Liver (tissue), 3 donors: ENCODE measurements at regions not wholly inside any gene's neighbourhood (a gene's known extent, or its start where the extent isn't known, plus 50 kb on each side); places are given as distances from the start of the nearest gene placed in this dataset.

ENCODE experiments used
- CTCF ChIP-seq: fragments of 150-350 bp; IDR thresholded peaks from 2 replicates; pipeline ENCODE4 v1.5.1; 2017; ENCODE audit warnings: improper control_type of control experiment, low read depth, low read length; ENCODE audit not compliant: missing input control
- FOXA2 ChIP-seq: IDR thresholded peaks from 2 replicates; pipeline ENCODE4 v1.6.1; 2016; ENCODE audit warnings: antibody characterized with exemption
- GABPA ChIP-seq, 2 donors: IDR thresholded peaks in 1 of 2; conservative IDR thresholded peaks in 1 of 2; 2 replicates each; pipeline ENCODE4 v1.6.1; 2016; ENCODE audit warnings: antibody characterized with exemption in 2 of 2, mild to moderate bottlenecking in 1 of 2, moderate library complexity in 1 of 2
- HNF4G ChIP-seq: IDR thresholded peaks from 2 replicates; pipeline ENCODE4 v1.6.1; 2016; ENCODE audit warnings: antibody characterized with exemption
- JUND ChIP-seq, 2 donors: IDR thresholded peaks; 2 replicates each; pipeline ENCODE4 v1.6.1; 2016; ENCODE audit warnings: antibody characterized with exemption in 2 of 2
- MAX ChIP-seq: IDR thresholded peaks from 2 replicates; pipeline ENCODE4 v1.6.1; 2016; ENCODE audit warnings: antibody characterized with exemption
- RAD21 ChIP-seq, 2 donors: IDR thresholded peaks; 2 replicates each; pipeline ENCODE4 v1.6.1; 2016; ENCODE audit warnings: antibody characterized with exemption in 2 of 2, mild to moderate bottlenecking in 2 of 2
- SP1 ChIP-seq: IDR thresholded peaks from 2 replicates; pipeline ENCODE4 v1.6.1; 2018; ENCODE audit warnings: antibody characterized with exemption, mild to moderate bottlenecking
- TAF1 ChIP-seq: conservative IDR thresholded peaks from 2 replicates; pipeline ENCODE4 v1.6.1; 2016; ENCODE audit warnings: antibody characterized with exemption, mild to moderate bottlenecking
- YY1 ChIP-seq: IDR thresholded peaks from 2 replicates; pipeline ENCODE4 v1.6.1; 2016; ENCODE audit warnings: antibody characterized with exemption, mild to moderate bottlenecking
- donor health status: healthy.
- donor health status: healthy.

- TF ChIP-seq CTCF (no peak), JUND (IDR thresholded peaks at IDR 0.05) (no peak), YY1 (no peak), TAF1 (no peak), HNF4G (no peak), GABPA (IDR thresholded peaks at IDR 0.05 in 1 of 2, conservative IDR thresholded peaks at IDR 0.05 in 1 of 2) (no peak), SP1 (no peak), RAD21 (IDR thresholded peaks at IDR 0.05) (no peak), FOXA2 (no peak), MAX (no peak)
These were observed 57.5 kb downstream of the DRD1 start for GRCh38 chr5:175386526-175386925.
